Uterus (tissue), 2 donors: ENCODE measurements at regions not wholly inside any gene's neighbourhood (a gene's known extent, or its start where the extent isn't known, plus 50 kb on each side); places are given as distances from the start of the nearest gene placed in this dataset.
"Not testable (repeated sequence)": the region's sequence is repeated elsewhere in the genome, so short reads cannot be mapped to it uniquely, and the experiment has no call there.

Experiments
- CTCF ChIP-seq, 4 experiments: fragments of 200-600 bp in 2 of 4; fragments of 450-650 bp in 2 of 4; sonication (generic) in 2 of 4; IDR thresholded peaks; one replicate each; pipeline ENCODE4 v1.5.1; 2016 to 2019; ENCODE audit warnings: antibody characterized with exemption in 4 of 4, mild to moderate bottlenecking in 2 of 4, moderate library complexity in 1 of 4
- POLR2A ChIP-seq, 2 donors: fragments of 450-650 bp; IDR thresholded peaks; one replicate each; pipeline ENCODE4 v1.6.1; 2016; ENCODE audit warnings: antibody characterized with exemption in 2 of 2, mild to moderate bottlenecking in 1 of 2, moderate library complexity in 1 of 2

DNA sequence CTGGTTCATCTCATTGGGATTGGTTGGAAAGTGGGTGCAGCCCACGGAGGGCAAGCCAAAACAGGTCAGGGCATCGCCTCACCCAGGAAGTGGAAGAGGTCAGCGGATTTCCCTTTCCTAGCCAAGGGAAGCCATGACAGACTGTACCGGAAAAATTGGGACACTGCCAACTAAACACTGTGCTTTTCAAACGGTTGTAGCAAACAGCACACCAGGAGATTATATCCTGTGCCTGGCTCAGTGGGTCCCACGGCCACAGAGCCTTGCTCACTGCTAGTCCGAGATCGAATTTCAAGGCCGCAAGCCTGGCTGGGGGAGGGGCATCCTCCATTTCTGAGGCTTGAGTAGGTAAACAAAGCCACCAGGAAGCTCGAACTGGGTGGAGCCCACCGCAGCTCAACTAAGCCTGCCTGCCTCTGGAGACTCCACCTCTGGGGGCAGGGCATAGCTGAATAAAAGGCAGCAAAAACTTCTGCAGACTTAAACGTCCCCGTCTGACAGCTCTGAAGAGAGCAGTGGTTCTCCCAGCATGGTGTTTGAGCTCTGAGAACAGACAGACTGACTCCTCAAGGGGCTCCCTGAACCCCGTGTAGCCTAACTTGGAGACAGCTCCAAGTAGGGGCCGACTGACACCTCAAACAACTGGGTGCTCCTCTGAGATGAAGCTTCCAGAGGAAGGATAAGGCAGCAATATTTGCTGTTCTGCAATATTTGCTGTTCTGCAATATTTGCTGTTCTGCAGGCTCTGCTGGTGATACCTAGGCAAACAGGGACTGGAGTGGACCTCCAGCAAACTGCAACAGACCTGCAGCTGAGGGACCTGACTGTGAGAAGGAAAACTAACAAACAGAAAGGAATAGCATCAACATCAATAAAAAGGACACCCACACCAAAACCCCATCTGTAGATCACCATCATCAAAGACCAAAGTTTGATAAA is 191.0 kb upstream of the IRAK1BP1 start:
- TF ChIP-seq CTCF, POLR2A (IDR thresholded peaks at IDR 0.05): not testable (repeated sequence)
